Stimulated activated CD8-positive, alpha-beta memory T cell treated with anti-CD3 and anti-CD28 coated beads, Interleukin-4, amount 100 ng/mL, for 1 hour (primary cell): ENCODE measurements at regions not wholly inside any gene's neighbourhood (a gene's known extent, or its start where the extent isn't known, plus 50 kb on each side); places are given as distances from the start of the nearest gene placed in this dataset.
"Not testable (repeated sequence)": the region's sequence is repeated elsewhere in the genome, so short reads cannot be mapped to it uniquely, and the experiment has no call there.

ENCODE experiments used
- DNase-seq, 2 donors: peaks; one replicate each; pipeline ENCODE4 v3.0.0-alpha.2; 2020; ENCODE audit warnings: low read depth in 2 of 2, low spot score in 1 of 2

DNA sequence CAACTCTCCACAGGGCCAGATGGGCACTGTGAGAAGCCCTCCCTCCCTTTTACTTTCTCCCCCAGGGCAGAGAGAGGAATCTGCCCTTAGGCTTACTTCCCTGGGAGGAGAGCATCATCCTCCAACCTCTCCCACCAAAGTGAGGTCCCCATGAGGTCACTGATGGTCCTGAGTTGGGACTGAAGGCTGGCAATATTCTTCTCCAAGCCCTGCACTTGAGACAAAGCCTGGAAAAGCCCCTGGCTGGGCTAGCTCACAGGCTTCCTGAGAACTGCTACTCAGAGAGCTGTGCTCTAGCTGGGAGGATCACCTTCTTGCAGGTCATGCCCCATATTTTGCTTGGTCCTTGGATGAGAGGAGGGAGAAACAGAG is 110.0 kb upstream of the MEF2A start:
- DNase-seq: no peak

DNA sequence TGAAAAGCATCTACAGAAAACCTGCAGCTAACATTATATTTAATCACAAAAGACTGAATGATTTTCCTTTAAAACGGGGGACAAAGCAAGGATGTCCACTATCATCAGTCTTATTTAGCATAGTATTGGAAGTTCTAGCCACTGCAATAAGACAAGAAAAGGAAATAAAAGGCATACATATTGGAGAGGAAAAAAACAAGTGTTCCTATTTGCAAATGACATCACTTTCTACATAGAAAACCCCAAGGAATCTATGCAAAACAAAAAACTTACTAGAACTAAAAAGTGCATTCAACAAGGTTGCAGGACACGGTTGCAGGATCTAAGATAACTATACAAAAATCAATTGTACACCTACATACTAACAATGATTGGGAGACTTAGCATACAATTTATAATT is 101.6 kb upstream of the MEF2A start:
- DNase-seq: no peak

DNA sequence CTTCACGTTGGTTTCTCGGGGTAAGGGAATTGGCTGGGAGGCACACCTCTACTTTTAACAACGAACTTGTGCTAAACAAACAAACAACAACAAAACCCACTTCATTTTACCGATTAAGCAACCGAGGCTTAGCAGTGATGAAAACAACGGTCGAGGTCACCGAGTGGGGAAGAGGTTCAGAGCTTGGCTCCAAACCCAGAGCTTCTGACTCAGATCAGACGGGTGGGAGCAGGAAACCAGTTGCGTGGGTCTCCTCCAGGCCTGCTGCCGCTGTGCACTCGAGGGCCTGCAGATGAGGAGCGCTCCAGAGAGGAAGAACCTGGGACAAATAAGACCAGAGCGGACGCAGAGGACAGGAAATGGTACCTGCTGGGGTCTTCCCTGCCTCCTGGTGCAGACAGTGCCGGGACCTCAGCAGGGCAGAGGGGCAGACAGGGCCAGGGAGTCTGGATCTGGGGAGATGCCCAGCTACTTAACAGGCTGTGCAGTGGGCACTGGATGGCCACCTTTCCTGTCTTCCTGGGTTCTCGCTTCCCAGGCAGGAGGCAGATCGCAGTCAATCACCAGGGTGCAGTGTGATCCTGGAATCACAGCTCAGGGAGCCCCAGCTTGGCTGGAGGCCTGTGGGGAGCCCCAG is 99.0 kb upstream of the MEF2A start:
- no peak for DNase-seq

DNA sequence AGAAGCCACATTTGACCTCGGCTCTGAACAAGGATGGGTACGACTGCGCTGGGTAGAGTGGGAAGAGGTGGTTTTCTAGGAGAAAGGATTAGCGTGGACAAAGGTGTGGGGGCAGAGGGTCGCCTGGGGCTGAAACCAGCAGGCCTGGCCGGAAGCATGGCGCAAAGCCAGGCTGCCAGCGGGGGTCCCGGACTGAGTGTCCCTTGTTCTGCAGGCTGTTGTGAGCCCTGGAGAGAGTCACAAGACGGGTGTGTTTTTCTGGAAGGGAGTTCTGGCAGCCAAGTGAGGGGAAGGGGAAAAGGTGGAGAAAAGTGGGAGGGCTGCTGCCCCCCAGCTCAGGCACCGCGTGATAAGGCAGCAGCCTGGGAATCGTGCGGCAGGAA is 98.5 kb upstream of the MEF2A start:
- no peak for DNase-seq

DNA sequence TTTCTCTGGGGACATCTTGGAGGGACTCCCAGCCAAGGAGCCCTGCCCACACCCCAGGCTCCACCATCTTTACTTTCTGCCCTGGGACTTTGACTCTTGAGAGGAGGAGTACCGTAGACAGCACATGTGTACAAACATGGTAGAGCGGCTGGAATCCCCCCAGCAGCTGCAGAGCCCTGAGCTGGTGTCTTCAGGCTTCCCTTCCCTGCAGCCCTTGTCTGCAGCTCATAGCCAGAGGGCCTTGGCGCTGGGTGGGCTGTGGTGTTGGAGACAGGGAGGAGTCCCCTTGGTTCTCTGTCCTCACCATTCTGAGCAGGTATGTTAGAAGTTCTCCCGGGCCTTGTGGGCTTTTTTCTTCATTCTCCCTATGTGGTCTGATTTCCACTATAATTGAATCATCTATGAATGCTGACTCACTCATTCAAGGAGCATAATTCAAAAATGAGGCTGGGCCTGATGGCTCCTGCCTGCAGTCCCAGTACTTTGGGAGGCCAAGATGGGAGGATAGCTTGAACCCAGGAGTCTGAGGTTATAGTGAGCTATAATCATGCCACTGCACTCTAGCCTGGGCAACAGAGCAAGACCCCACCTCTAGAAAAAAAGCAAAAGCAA is 97.8 kb upstream of the MEF2A start:
- no peak for DNase-seq

DNA sequence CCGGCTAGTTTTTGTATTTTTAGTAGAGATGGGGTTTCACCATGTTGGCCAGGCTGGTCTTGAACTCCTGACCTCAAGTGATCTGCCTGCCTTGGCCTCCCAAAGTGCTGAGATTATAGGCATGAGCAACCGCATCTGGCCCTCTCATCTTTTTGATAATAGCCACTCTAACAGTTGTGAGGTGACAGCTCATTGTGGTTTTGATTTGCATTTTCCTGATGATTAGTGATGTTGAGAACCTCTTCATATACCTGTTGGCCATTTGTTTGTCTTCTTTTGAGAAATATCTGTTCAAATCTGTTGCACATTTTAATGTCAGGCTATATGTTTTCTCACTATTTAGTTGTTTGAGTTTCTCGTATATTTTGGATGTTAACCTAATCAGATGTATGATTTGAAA is 95.6 kb upstream of the MEF2A start:
- not testable (repeated sequence) for DNase-seq

DNA sequence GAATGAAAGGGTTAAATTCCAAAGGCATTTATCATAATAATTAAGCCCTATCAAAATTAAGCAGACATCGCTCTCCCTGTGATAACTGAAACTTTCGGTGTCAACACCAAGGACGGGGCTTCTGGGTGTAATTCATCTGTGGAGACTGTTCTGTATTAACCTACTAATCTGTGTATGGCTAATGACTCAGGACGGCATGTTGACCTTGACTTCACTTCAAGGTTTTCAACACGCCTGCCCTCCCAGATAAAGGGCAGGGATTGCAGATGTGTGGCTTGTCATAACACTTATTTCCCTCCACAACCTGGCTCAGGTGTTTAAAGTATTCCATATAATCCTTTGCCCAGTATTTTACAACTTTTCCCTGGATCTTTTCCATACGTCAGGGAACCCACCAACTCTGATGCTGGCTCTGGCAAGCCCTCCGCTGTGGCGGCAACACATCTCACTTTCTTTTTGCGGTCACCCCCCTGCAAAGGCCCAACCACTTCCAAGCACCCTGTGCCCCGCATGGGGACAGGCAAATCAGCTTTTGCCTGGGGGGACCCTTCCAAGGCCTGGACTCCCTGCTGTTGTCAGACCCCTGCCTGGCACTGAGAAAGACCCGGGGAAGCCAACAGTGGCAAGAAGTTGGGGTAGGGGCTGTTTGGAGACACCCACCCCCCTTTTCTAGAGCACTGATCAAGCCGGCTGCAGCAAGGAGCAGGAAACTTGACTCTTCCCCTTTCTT is 93.2 kb upstream of the MEF2A start:
- DNase-seq: no peak

DNA sequence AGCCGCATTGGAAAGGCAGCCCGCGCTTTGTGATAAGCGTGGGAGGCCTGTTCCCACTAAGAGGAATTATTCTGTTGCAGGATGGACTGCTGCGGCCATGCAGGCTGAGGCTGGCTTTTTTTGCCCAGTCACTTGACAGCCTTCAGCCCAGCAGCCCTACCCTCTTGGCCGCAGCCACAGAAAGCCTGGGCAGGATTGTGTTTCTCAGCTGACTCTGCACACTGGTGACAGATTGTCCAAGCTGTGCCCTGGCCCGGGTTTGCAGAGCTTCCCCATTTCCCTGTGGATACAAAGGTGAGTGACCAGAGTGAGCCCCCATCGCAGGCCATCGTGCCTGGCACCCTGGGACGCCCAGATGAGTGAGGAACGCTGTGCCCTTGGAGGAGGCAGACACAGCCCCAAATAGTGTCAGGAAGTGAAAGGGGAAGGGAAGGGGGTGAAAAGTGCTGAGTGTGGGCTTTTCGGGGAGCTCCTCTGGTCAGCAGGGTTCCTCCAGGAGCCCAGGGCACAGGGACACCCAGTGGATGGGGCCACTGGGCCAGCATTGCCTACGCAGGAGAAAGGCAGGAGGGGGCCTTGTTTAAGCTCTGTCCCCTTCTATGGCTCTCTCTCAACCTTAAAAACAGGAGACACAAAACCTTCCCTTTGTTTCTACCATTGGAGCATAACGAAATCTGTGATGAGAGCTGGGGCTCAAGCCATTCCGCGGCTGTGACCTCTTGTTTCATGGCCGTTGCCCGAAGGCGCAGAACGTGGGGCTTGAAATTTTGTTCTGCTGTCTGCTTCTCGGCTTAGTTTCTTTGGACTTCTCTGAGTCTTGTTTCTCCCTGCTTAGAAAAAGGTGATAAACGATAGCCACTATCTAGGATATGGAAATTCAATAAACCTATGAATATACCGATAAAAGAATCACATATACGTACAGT is 91.5 kb upstream of the MEF2A start:
- no peak for DNase-seq

DNA sequence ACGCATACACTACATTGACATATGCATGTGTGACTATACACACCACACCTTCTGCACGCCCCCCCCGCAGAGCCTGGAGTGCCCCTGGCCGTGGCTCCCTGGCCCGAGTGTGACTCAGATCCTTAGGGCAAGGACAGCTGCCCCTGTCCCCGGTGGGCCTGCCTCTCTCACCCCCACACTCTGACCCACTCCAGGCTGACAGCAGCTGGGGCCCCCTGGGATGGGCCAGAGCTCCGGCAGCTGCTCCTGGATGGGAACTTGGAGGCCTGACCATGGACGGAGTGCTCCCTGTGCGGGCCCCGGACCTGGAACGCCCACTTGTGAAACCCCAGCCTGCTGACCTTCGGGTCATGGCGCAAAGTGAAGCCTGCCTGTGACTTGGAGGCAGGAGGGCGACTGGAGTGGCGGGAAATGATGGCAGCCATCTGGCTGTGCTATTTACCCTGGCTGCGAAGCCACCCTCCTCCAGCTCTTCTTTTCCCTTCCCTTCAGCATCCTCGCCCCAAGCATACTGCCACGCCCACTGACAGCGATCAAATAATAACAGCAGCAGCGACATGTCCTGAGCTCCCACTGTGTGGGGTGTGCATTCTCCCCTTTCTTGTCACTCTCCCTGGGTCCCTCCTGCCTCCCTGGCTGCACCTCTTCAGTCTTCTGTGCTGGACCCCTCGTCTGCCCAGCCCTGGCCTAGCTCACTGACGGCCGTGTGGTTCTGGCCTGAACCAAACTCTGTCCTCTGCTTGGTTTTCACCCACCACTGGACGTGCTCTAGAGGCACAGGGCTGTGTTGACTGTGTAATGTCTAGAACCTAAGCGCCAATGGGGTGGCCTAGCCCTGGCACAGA is 90.7 kb upstream of the MEF2A start:
- DNase-seq: no peak

DNA sequence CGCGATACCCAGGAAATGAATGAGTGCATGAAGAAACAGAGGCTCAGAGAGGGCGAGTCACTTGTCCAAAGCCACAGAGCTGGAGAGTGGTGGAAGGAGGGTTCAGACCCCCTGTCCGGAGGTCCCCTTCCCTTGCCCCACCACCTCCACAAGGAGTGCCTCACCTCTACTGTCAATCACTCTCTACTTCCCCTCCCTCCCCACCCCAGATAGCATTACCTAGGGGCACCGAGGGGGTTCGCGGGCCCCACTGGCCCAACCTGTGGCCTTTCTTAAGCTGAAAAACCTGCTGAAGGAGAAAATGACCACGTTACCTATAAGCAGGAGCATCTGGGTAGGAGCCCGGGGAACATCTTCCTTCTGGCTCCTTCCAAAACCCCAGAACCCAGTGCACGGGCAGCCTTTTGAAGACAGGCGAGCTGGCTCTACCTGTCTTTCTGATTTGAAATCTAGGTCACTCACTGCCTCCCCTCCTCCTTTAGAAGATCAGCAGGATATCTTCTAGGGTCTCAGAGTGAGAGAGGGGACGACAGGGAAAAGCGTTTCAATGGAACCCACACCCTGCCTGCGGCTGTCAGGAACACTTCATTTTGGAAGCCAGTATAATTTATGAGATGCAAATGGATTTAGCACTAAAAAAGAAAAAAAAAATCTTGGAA is 89.9 kb upstream of the MEF2A start:
- DNase-seq: no peak

DNA sequence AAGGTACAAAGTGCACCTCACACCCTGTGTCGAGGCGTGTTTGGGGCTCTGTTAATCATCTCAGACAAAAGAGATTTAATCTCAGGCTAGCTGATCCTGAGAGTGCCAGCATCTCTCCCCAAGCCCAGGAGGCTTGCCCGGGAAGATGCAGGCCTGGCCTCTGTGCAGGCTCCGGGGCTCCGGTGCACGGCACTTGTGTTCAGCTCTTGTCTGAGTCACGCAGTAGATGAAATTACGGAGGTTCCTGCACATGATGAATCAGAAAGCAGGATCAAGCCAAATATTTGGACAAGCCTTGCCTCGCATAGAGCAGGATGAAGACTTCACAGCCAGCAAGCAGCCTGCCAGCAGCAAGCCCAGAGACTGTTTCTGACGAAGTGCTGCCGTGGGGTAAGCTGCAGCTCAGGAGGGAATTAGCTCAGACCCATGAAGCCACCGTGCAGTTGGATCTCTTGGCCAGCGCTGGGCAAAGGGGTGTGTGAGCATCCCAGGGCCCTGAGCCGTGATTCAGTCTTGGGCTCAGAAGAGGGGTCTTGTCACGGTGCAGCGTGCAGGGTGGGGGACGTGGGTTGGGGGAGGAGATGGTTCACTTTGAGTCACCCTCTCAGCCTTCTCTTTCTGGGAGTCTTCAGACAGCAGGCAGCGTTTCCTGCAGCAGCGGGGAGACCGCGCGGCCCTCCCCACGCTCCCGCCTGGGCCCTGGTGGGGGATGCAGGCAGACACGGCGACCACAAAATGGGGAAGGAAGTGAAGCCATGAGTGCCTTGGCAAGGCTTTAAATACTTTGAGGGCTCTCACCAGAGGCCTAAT is 89.2 kb upstream of the MEF2A start:
- no peak for DNase-seq

DNA sequence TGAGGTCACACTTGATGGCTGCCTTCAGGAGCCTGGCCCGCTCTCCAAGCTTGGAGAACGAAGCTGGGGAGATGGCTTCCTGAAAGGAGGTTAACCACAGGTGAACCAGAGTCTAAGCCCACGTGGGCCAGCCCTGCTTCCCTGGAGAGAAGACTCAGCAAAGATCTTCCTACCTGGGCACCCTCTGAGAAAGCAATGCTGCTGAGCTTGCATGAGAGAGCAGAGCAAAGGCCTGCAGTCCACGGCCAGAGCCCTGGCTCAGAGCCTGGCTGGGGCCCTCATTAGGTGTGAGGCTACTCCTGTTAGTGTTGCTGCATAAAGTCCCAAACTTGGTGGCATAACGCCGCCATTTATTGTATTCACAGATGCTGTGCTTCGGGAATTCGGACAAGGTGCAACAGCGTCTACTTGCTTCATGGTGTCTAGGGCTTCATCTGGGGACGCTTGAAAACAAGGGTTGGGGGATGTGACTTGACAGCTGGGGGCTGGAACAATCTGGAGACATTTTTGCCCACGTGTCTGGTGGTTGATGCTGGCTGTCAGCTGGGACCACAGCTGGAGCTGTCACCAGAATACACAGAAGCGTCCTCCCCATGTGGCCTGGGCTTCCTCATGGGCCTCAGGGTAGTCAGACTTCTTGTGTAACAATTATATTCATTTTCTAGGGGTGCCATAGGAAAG is 87.9 kb upstream of the MEF2A start:
- no peak for DNase-seq

DNA sequence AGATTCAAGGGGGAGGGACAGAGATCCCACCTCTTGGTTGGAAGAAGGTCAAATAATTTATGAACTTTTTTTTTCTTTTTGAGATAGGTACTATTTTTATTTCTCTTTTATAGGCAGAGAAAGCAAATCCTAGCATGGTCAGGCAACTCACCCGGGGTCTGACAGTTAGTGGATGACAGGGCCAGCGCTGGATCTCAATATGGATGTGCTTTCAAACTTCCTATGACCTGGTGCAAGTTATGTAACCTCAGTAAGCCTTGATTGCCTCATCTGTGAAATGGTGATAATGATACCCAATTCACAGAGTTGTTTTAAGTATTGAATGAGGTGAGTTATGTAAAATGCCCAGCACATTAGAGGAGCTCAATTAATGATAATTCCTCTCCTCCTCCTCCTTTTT is 86.8 kb upstream of the MEF2A start:
- DNase-seq: no peak

DNA sequence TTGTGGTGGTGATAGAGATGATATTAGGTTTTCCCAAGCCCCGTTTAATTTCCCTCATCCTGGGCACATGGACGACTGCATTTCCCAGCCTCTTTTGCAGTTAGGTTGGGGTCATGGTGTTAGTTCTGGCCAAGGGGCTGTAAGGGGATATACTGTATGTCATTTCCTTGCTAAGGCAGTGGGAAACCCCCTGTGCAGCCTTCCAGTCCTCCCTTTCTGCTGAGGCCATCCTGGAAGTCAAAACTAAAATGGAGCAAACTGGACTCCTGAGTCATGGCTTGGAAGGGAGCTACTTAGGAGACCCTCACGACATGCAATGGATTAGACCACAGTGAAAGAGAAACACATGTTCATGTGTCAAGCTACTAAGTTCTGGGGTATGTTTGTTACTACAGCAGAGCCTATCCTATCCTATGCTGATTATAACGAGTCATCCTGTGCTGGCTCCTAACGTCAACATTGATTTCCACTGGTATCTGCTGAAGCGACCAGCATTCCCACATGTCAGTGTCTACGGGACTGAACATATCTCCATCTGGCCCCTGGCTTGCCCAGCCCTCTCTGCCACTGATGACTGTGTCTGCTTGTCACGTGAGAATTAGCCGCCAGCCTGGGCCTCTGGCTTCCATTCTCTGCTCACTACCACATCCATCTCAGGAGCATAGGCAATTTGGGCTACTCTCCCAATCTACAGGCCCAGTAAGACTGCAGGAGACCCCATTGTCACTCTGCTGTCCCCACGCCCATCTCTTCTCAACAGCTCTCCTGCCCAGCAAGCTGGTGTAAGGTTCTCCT is 85.6 kb upstream of the MEF2A start:
- DNase-seq: no peak

DNA sequence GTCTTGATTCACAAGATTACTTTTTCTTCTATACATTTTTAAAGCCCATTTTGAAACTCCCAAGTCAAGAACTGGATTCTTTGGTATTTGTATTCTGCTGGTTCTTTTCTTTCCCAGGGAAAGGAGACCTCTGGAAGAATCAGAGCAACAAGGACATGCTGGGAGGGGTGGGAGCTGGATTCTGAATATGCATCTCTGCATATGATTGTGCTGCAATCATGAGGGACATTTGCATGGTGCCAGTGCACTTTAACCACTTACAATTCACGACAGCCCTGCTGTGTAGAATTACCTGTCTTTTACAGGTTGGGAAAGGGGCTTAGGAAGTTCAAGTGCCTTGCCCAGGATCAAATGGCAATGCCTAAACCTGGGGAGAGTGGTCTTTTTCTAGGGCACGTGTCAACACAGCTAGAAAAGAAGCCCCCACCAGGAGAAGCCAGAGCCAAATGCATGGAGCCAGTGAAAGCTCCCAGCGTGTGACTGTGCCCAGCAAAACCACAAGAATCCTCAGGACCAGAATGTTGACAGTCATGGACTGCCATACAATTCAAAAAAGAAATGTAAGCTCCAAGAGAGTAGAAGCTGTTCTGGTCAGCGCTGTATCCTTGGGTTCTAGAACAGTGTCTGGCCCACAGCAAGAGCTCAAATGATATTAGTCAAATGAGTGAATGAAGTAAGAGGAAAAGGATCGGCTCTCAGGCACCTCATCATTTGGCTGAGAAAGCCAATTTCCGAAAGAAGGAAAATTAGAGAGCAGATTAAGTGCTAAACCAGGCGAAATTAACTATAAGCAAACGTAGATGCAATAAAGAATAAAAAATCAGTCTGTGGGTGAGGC is 84.5 kb upstream of the MEF2A start:
- DNase-seq: no peak

DNA sequence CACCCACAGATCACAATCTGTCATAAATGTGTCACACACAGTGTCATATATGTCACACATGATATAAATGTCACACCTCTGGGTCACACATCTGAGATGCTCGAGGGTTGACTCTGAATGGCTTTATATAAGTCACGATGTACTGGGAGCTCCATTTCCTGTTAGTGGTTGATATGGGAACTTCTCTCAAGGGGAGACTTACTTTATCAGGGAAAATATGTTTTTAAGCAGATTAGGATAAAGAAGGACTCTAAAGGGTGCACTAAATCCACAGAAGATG is 83.9 kb upstream of the MEF2A start:
- no peak for DNase-seq

DNA sequence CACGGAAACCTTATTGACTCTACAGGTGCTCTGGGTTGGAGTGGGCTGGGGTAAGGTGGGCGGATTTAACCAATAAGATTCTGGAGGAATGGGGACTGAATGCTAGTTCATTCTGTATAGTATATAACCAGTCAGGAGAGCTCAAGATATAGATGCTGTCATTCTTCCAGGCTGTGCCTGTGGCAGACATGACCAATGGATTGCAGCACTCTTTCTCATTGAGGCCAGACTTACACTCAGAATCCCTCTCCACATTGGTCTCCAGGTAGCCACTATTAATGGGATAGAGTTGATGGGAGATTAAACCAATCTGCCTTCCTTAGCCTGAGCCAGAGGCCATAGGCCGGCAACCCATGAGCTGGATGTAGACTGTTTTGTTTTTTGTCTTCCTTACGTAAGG is 82.8 kb upstream of the MEF2A start:
- no peak for DNase-seq
